ENCODE measurements at regions not wholly inside any gene's neighbourhood (a gene's known extent, or its start where the extent isn't known, plus 50 kb on each side); places are given as distances from the start of the nearest gene placed in this dataset.
A peak's percentile ranks its signal among the peaks of the same experiment; 100 is the strongest.
"Not testable (repeated sequence)": the region's sequence is repeated elsewhere in the genome, so short reads cannot be mapped to it uniquely, and the experiment has no call there.

- not testable (repeated sequence) for H3K27me3 Mint-ChIP-seq; ATAC-seq; H3K36me3 Mint-ChIP-seq; DNase-seq (ENCODE audit: low spot score); H3K9me3 Mint-ChIP-seq; H3K27ac Mint-ChIP-seq; H3K4me1 Mint-ChIP-seq (ENCODE audit: low read depth in 2 of 2); H3K4me3 Mint-ChIP-seq
These were observed 73.5 kb downstream of the NPIPA8 start for GRCh38 chr16:18263046-18263445.

GRCh38 chr16:18261848-18262247, 74.7 kb downstream of the NPIPA8 start:
- not testable (repeated sequence) for H3K36me3 Mint-ChIP-seq; H3K4me3 Mint-ChIP-seq; DNase-seq (ENCODE audit: low spot score); H3K27me3 Mint-ChIP-seq; H3K9me3 Mint-ChIP-seq; H3K27ac Mint-ChIP-seq; ATAC-seq; H3K4me1 Mint-ChIP-seq (ENCODE audit: low read depth in 2 of 2)

- H3K27ac Mint-ChIP-seq; DNase-seq (ENCODE audit: low spot score); H3K4me1 Mint-ChIP-seq (ENCODE audit: low read depth in 2 of 2); H3K4me3 Mint-ChIP-seq; H3K27me3 Mint-ChIP-seq; H3K9me3 Mint-ChIP-seq; H3K36me3 Mint-ChIP-seq; ATAC-seq: not testable (repeated sequence)
These were observed 76.9 kb downstream of the NPIPA8 start for GRCh38 chr16:18259496-18260176.

GRCh38 chr16:18252943-18253342, 83.6 kb downstream of the NPIPA8 start:
- not testable (repeated sequence) for DNase-seq (ENCODE audit: low spot score); H3K36me3 Mint-ChIP-seq; ATAC-seq; H3K4me3 Mint-ChIP-seq; H3K4me1 Mint-ChIP-seq (ENCODE audit: low read depth in 2 of 2); H3K27ac Mint-ChIP-seq; H3K27me3 Mint-ChIP-seq; H3K9me3 Mint-ChIP-seq

GRCh38 chr16:18230505-18230904, 106.0 kb downstream of the NPIPA8 start:
- H3K9me3 Mint-ChIP-seq; H3K27ac Mint-ChIP-seq; H3K4me1 Mint-ChIP-seq (ENCODE audit: low read depth in 2 of 2); H3K36me3 Mint-ChIP-seq; ATAC-seq; H3K27me3 Mint-ChIP-seq; H3K4me3 Mint-ChIP-seq; DNase-seq (ENCODE audit: low spot score): not testable (repeated sequence)

GRCh38 chr16:18222054-18223009, 114.2 kb downstream of the NPIPA8 start:
- not testable (repeated sequence) for H3K27ac Mint-ChIP-seq; ATAC-seq; DNase-seq (ENCODE audit: low spot score); H3K9me3 Mint-ChIP-seq; H3K4me3 Mint-ChIP-seq; H3K4me1 Mint-ChIP-seq (ENCODE audit: low read depth in 2 of 2); H3K36me3 Mint-ChIP-seq; H3K27me3 Mint-ChIP-seq

- H3K4me3 Mint-ChIP-seq; H3K27ac Mint-ChIP-seq; H3K4me1 Mint-ChIP-seq (ENCODE audit: low read depth in 2 of 2); ATAC-seq; H3K36me3 Mint-ChIP-seq; H3K27me3 Mint-ChIP-seq; H3K9me3 Mint-ChIP-seq; DNase-seq (ENCODE audit: low spot score): not testable (repeated sequence)
These were observed 118.8 kb downstream of the NPIPA8 start for GRCh38 chr16:18217741-18218140.

GRCh38 chr16:18216814-18217213, 119.7 kb downstream of the NPIPA8 start:
- H3K27ac Mint-ChIP-seq; H3K27me3 Mint-ChIP-seq; H3K4me3 Mint-ChIP-seq; H3K36me3 Mint-ChIP-seq; H3K9me3 Mint-ChIP-seq; ATAC-seq; H3K4me1 Mint-ChIP-seq (ENCODE audit: low read depth in 2 of 2); DNase-seq (ENCODE audit: low spot score): not testable (repeated sequence)

GRCh38 chr16:18213810-18214209, 122.7 kb downstream of the NPIPA8 start:
- not testable (repeated sequence) for H3K4me1 Mint-ChIP-seq (ENCODE audit: low read depth in 2 of 2); H3K9me3 Mint-ChIP-seq; H3K4me3 Mint-ChIP-seq; DNase-seq (ENCODE audit: low spot score); H3K36me3 Mint-ChIP-seq; H3K27me3 Mint-ChIP-seq; H3K27ac Mint-ChIP-seq
- peak; percentile 43 to 49 for ATAC-seq

GRCh38 chr16:18211505-18211904, 125.0 kb downstream of the NPIPA8 start:
- not testable (repeated sequence) for H3K4me1 Mint-ChIP-seq (ENCODE audit: low read depth in 2 of 2); DNase-seq (ENCODE audit: low spot score); H3K9me3 Mint-ChIP-seq; H3K36me3 Mint-ChIP-seq; H3K4me3 Mint-ChIP-seq; H3K27me3 Mint-ChIP-seq; H3K27ac Mint-ChIP-seq; ATAC-seq

- not testable (repeated sequence) for DNase-seq (ENCODE audit: low spot score); H3K4me1 Mint-ChIP-seq (ENCODE audit: low read depth in 2 of 2); H3K9me3 Mint-ChIP-seq; H3K27me3 Mint-ChIP-seq; H3K27ac Mint-ChIP-seq; H3K4me3 Mint-ChIP-seq; ATAC-seq; H3K36me3 Mint-ChIP-seq
These were observed 131.8 kb downstream of the NPIPA8 start for GRCh38 chr16:18204786-18205185.

- H3K27me3 Mint-ChIP-seq; H3K4me1 Mint-ChIP-seq (ENCODE audit: low read depth in 2 of 2); H3K27ac Mint-ChIP-seq; DNase-seq (ENCODE audit: low spot score); H3K4me3 Mint-ChIP-seq; H3K36me3 Mint-ChIP-seq; H3K9me3 Mint-ChIP-seq; ATAC-seq: not testable (repeated sequence)
These were observed 132.2 kb downstream of the NPIPA8 start for GRCh38 chr16:18204309-18204708.

GRCh38 chr16:18201511-18201910, 135.0 kb downstream of the NPIPA8 start:
- not testable (repeated sequence) for H3K4me3 Mint-ChIP-seq; H3K9me3 Mint-ChIP-seq; DNase-seq (ENCODE audit: low spot score); H3K27me3 Mint-ChIP-seq; H3K4me1 Mint-ChIP-seq (ENCODE audit: low read depth in 2 of 2); H3K27ac Mint-ChIP-seq; ATAC-seq; H3K36me3 Mint-ChIP-seq

GRCh38 chr16:18192389-18192788, 144.1 kb downstream of the NPIPA8 start:
- not testable (repeated sequence) for H3K9me3 Mint-ChIP-seq; H3K27ac Mint-ChIP-seq; H3K4me1 Mint-ChIP-seq (ENCODE audit: low read depth in 2 of 2); ATAC-seq; H3K4me3 Mint-ChIP-seq; H3K27me3 Mint-ChIP-seq; DNase-seq (ENCODE audit: low spot score); H3K36me3 Mint-ChIP-seq

Data from natural killer cell treated with Interleukin-12 subunit alpha and Interleukin-12 subunit beta and Interleukin-15 and Interleukin-18, amount 100 ng/mL, for 72 hours (primary cell).